ENCODE measurements at regions not wholly inside any gene's neighbourhood (a gene's known extent, or its start where the extent isn't known, plus 50 kb on each side); places are given as distances from the start of the nearest gene placed in this dataset.

DNA sequence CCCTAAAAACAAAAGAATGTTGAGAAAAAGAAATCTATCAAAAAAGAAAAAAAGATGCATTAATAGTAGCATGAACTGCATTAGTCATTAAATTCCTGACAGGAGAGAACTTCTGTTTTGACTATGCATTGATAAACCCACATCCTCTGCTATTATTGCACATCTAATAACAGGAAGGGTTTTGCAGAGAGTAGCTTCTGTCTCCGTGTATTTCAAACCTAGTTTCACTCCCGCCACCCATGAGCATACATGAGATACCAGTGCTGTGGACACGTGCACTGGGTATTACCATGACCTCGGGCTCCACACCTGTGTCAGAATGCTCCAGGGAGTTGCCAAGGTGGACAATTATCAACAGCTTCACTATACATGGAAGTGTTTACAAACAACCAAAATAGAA lies 449.1 kb upstream of the SOX5 start:
- no peak for DNase-seq (ENCODE audit: extremely low spot score)
- POLR2A ChIA-PET: no interaction called here
- TF ChIP-seq BHLHE40 (IDR thresholded peaks at IDR 0.05; ENCODE audit: borderline replicate concordance): no peak
- TF ChIP-seq PKNOX1 (IDR thresholded peaks at IDR 0.05): no peak
- no peak for TF ChIP-seq ARNT (IDR thresholded peaks at IDR 0.05)
- TF ChIP-seq FOXK2 (IDR thresholded peaks at IDR 0.05): no peak
- TF ChIP-seq TARDBP (IDR thresholded peaks at IDR 0.05): no peak
- no peak for TF ChIP-seq ZNF384 (IDR thresholded peaks at IDR 0.05)
- no peak for TF ChIP-seq L3MBTL2 (conservative IDR thresholded peaks at IDR 0.05)
- TF ChIP-seq LEF1 (IDR thresholded peaks at IDR 0.05; ENCODE audit: borderline replicate concordance): no peak
- TF ChIP-seq FOXM1 (IDR thresholded peaks at IDR 0.05; ENCODE audit: borderline replicate concordance): no peak
- no peak for TF ChIP-seq SUZ12 (IDR thresholded peaks at IDR 0.05)
- no peak for TF ChIP-seq FOXA1 (IDR thresholded peaks at IDR 0.05)
- TF ChIP-seq CTBP1 (IDR thresholded peaks at IDR 0.05; ENCODE audit: borderline replicate concordance): no peak
- TF ChIP-seq SP1 (IDR thresholded peaks at IDR 0.05): no peak
- no peak for TF ChIP-seq ELF4 (IDR thresholded peaks at IDR 0.05)
- no peak for TF ChIP-seq HDGF (IDR thresholded peaks at IDR 0.05; ENCODE audit: borderline replicate concordance)
- no peak for TF ChIP-seq NFRKB (IDR thresholded peaks at IDR 0.05)
- CTCF ChIA-PET: no interaction called here

- ChIA-PET CTCF (no interaction called here), POLR2A (no interaction called here)
- TF ChIP-seq LEF1 (IDR thresholded peaks at IDR 0.05; ENCODE audit: borderline replicate concordance) (no peak), HDGF (IDR thresholded peaks at IDR 0.05; ENCODE audit: borderline replicate concordance) (no peak), FOXA1 (IDR thresholded peaks at IDR 0.05) (no peak), PKNOX1 (IDR thresholded peaks at IDR 0.05) (no peak), ARNT (IDR thresholded peaks at IDR 0.05) (no peak), L3MBTL2 (conservative IDR thresholded peaks at IDR 0.05) (no peak), SUZ12 (IDR thresholded peaks at IDR 0.05) (no peak), TARDBP (IDR thresholded peaks at IDR 0.05) (no peak), SP1 (IDR thresholded peaks at IDR 0.05) (no peak), ZNF384 (IDR thresholded peaks at IDR 0.05) (no peak), FOXM1 (IDR thresholded peaks at IDR 0.05; ENCODE audit: borderline replicate concordance) (no peak), CTBP1 (IDR thresholded peaks at IDR 0.05; ENCODE audit: borderline replicate concordance) (no peak), FOXK2 (IDR thresholded peaks at IDR 0.05) (no peak), NFRKB (IDR thresholded peaks at IDR 0.05) (no peak), BHLHE40 (IDR thresholded peaks at IDR 0.05; ENCODE audit: borderline replicate concordance) (no peak), ELF4 (IDR thresholded peaks at IDR 0.05) (no peak)
- DNase-seq (ENCODE audit: extremely low spot score): no peak
These were observed 446.8 kb upstream of the SOX5 start for GRCh38 chr12:24396224-24396623.

DNA sequence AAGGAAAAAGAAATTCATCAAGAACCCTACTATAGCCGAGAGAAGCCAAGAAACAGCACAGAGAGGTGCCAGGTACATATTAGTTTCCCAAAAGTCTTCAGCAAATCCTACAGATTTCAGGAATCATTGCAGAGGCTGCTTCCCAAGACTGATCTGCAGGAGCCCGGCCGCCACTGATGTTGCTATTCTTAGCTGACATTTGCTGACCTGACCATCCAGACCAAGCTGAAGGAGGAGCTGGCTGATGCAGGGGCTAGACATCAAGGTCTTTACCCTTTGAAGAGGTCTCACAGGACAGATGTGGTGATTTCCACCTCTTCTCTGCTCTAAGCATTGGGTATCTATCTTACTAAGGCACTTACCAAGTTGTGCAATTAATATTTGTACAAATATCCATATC lies 444.8 kb upstream of the SOX5 start:
- TF ChIP-seq NFRKB (IDR thresholded peaks at IDR 0.05) (no peak), LEF1 (IDR thresholded peaks at IDR 0.05; ENCODE audit: borderline replicate concordance) (no peak), ARNT (IDR thresholded peaks at IDR 0.05) (no peak)
- ChIA-PET CTCF (no interaction called here), POLR2A (no interaction called here)
- no peak for DNase-seq (ENCODE audit: extremely low spot score)

DNA sequence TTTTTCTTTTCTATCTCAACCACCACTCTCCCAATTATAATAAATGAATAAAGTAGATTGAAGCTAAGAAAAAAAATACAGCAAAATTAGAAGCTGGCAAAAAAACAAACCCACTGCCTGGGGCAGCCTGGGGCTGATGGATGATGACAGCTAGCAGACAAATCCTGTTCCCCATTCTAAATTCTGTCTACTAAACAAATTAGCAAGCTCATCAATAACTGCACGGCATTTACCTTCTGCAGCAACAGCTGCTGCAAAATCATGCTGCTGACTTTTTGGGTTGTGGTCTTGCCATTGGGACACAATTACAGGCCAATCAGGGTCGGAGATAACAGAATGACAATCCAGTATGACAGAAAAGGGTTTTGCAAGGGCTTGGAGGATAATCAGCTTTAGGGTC lies 443.6 kb upstream of the SOX5 start:
- POLR2A ChIA-PET: no interaction called here
- CTCF ChIA-PET: interaction anchor here (0.6 kb wide), 1 partner anchor 296 kb away, joined by 3 read pairs; no protein-coding TSS in a partner anchor

GRCh38 chr12:24389394-24389793 lies 439.9 kb upstream of the SOX5 start:
- DNase-seq (ENCODE audit: extremely low spot score): no peak
- ChIA-PET CTCF (no interaction called here), POLR2A (no interaction called here)
- TF ChIP-seq LEF1 (IDR thresholded peaks at IDR 0.05; ENCODE audit: borderline replicate concordance) (no peak), ZNF384 (IDR thresholded peaks at IDR 0.05) (no peak), FOXM1 (IDR thresholded peaks at IDR 0.05; ENCODE audit: borderline replicate concordance) (no peak), SUZ12 (IDR thresholded peaks at IDR 0.05) (no peak), FOXK2 (IDR thresholded peaks at IDR 0.05) (no peak), L3MBTL2 (conservative IDR thresholded peaks at IDR 0.05) (no peak), CTBP1 (IDR thresholded peaks at IDR 0.05; ENCODE audit: borderline replicate concordance) (no peak), NFRKB (IDR thresholded peaks at IDR 0.05) (no peak), FOXA1 (IDR thresholded peaks at IDR 0.05) (no peak), ELF4 (IDR thresholded peaks at IDR 0.05) (no peak), HDGF (IDR thresholded peaks at IDR 0.05; ENCODE audit: borderline replicate concordance) (no peak), BHLHE40 (IDR thresholded peaks at IDR 0.05; ENCODE audit: borderline replicate concordance) (no peak), PKNOX1 (IDR thresholded peaks at IDR 0.05) (no peak), TARDBP (IDR thresholded peaks at IDR 0.05) (no peak), ARNT (IDR thresholded peaks at IDR 0.05) (no peak), SP1 (IDR thresholded peaks at IDR 0.05) (no peak)

More for the DNA sequence above, 443.6 kb upstream of the SOX5 start:
- DNase-seq (ENCODE audit: extremely low spot score): no peak
- TF ChIP-seq CTBP1 (IDR thresholded peaks at IDR 0.05; ENCODE audit: borderline replicate concordance): no peak
- no peak for TF ChIP-seq L3MBTL2 (conservative IDR thresholded peaks at IDR 0.05)
- no peak for TF ChIP-seq TARDBP (IDR thresholded peaks at IDR 0.05)
- TF ChIP-seq SP1 (IDR thresholded peaks at IDR 0.05): no peak
- no peak for TF ChIP-seq BHLHE40 (IDR thresholded peaks at IDR 0.05; ENCODE audit: borderline replicate concordance)
- TF ChIP-seq FOXA1 (IDR thresholded peaks at IDR 0.05): no peak
- no peak for TF ChIP-seq SUZ12 (IDR thresholded peaks at IDR 0.05)
- no peak for TF ChIP-seq LEF1 (IDR thresholded peaks at IDR 0.05; ENCODE audit: borderline replicate concordance)
- TF ChIP-seq FOXM1 (IDR thresholded peaks at IDR 0.05; ENCODE audit: borderline replicate concordance): no peak
- TF ChIP-seq PKNOX1 (IDR thresholded peaks at IDR 0.05): no peak
- no peak for TF ChIP-seq ZNF384 (IDR thresholded peaks at IDR 0.05)
- TF ChIP-seq ARNT (IDR thresholded peaks at IDR 0.05): no peak
- no peak for TF ChIP-seq HDGF (IDR thresholded peaks at IDR 0.05; ENCODE audit: borderline replicate concordance)
- no peak for TF ChIP-seq FOXK2 (IDR thresholded peaks at IDR 0.05)
